Body of pancreas (tissue), 4 donors: ENCODE measurements at regions not wholly inside any gene's neighbourhood (a gene's known extent, or its start where the extent isn't known, plus 50 kb on each side); places are given as distances from the start of the nearest gene placed in this dataset.

Experiments used
- ATAC-seq: fragments of 150-250 bp; one replicate; pipeline ENCODE4 v1.9.1; 2016
- DNase-seq, 4 donors: peaks; one replicate each; pipeline ENCODE4 v3.0.0-alpha.2; 2019
- H3K27ac ChIP-seq, 4 donors: fragments of 200-600 bp; sonication (generic); 1 replicate in 3 of 4; 2 replicates in 1 of 4; pipeline versions ENCODE4 v1.5.1 to v1.6.1; 2016 to 2019; ENCODE audit warnings: mild to moderate bottlenecking in 1 of 4, mixed read lengths in 1 of 4, moderate library complexity in 1 of 4
- H3K27me3 ChIP-seq, 2 donors: fragments of 200-600 bp; sonication (generic); one replicate each; pipeline ENCODE4 v1.6.0; 2016; ENCODE audit warnings: mild to moderate bottlenecking in 1 of 2
- H3K36me3 ChIP-seq, 2 donors: fragments of 200-600 bp; sonication (generic); replicated peaks in 1 of 2; 2 replicates each; pipeline ENCODE4 v1.5.1; 2016; ENCODE audit warnings: low read depth in 2 of 2; ENCODE audit not compliant: insufficient read depth in 1 of 2
- H3K4me1 ChIP-seq: fragments of 200-600 bp; sonication (generic); one replicate; pipeline ENCODE4 v1.6.0; 2016
- H3K4me3 ChIP-seq, 2 donors: fragments of 200-600 bp; sonication (generic); 1 replicate in 1 of 2; 2 replicates in 1 of 2; pipeline ENCODE4 v1.5.1; 2016 to 2019
- H3K9me3 ChIP-seq, 3 donors: fragments of 200-600 bp; sonication (generic); 1 replicate in 2 of 3; 2 replicates in 1 of 3; pipeline ENCODE4 v1.5.1; 2016
- CTCF ChIP-seq, 7 experiments: fragments of 450-650 bp in 4 of 7; fragments of 200-600 bp in 3 of 7; sonication (generic) in 3 of 7; IDR thresholded peaks; one replicate each; pipeline ENCODE4 v1.5.1; 2016 to 2019; ENCODE audit warnings: antibody characterized with exemption in 7 of 7
- POLR2A ChIP-seq, 3 donors: fragments of 450-650 bp; IDR thresholded peaks; one replicate each; pipeline ENCODE4 v1.6.1; 2016; ENCODE audit warnings: antibody characterized with exemption in 3 of 3, mild to moderate bottlenecking in 2 of 3
- WGBS, 2 donors: methylation state at CpG; one replicate each; pipeline ENCODE4 v1.1.5; 2017; 5-methylcytosine and 5-hydroxymethylcytosine counted together
- intact Hi-C: fragments of 100-400 bp; cut with DNase I; formaldehyde crosslinking; loops from one replicate; pipeline ENCODE4 v1.15.1; 2023

GRCh38 chr11:15745266-15745665, 611.1 kb downstream of the SOX6 start:
- no peaks in the 10 kb centered on the region for H3K36me3 ChIP-seq
- DNase-seq (no peak), ATAC-seq (no peak)
- no peak overlapping the region for H3K4me3 ChIP-seq
- no peaks in the 10 kb centered on the region for H3K27me3 ChIP-seq
- no peak for TF ChIP-seq CTCF (IDR thresholded peaks at IDR 0.05)
- no peak for TF ChIP-seq POLR2A (IDR thresholded peaks at IDR 0.05)
- WGBS, 2 donors, result 93 to 100% methylated on average over 2 of the region's 2 CpGs
- H3K4me1 ChIP-seq, result no peaks in the 10 kb centered on the region
- H3K27ac ChIP-seq, result no peak overlapping the region
- intact Hi-C loops, result no loop called here
- no peaks in the 10 kb centered on the region for H3K9me3 ChIP-seq

GRCh38 chr11:15747671-15748070, 608.7 kb downstream of the SOX6 start:
- H3K27ac ChIP-seq, result no peak overlapping the region
- no peak for DNase-seq

GRCh38 chr11:15748132-15748531, 608.2 kb downstream of the SOX6 start:
- TF ChIP-seq CTCF (IDR thresholded peaks at IDR 0.05) (no peak), POLR2A (IDR thresholded peaks at IDR 0.05) (no peak)
- intact Hi-C loops, result no loop called here

More at GRCh38 chr11:15747671-15748070, 608.7 kb downstream of the SOX6 start:
- no peaks in the 10 kb centered on the region for H3K27me3 ChIP-seq
- H3K9me3 ChIP-seq, result no peaks in the 10 kb centered on the region
- intact Hi-C loops, result no loop called here
- H3K4me3 ChIP-seq, result no peak overlapping the region
- 58 to 80% methylated on average over 2 of the region's 2 CpGs for WGBS, 2 donors
- H3K36me3 ChIP-seq, result no peaks in the 10 kb centered on the region
- TF ChIP-seq CTCF (IDR thresholded peaks at IDR 0.05), result no peak
- no peak for TF ChIP-seq POLR2A (IDR thresholded peaks at IDR 0.05)
- no peak for ATAC-seq
- no peaks in the 10 kb centered on the region for H3K4me1 ChIP-seq

GRCh38 chr11:15748741-15749140, 607.6 kb downstream of the SOX6 start:
- intact Hi-C loops, result no loop called here
- TF ChIP-seq POLR2A (IDR thresholded peaks at IDR 0.05), result no peak
- no peak for TF ChIP-seq CTCF (IDR thresholded peaks at IDR 0.05)

More at GRCh38 chr11:15748132-15748531, 608.2 kb downstream of the SOX6 start:
- Histone ChIP-seq H3K4me3 (no peak overlapping the region), H3K36me3 (no peaks in the 10 kb centered on the region), H3K27ac (no peak overlapping the region), H3K9me3 (no peaks in the 10 kb centered on the region), H3K4me1 (no peaks in the 10 kb centered on the region), H3K27me3 (no peaks in the 10 kb centered on the region)
- no peak for DNase-seq
- ATAC-seq, result no peak

GRCh38 chr11:15750535-15751308, 605.6 kb downstream of the SOX6 start:
- intact Hi-C loops, result no loop called here
- DNase-seq (no peak), ATAC-seq (no peak)
- no peak overlapping the region for H3K4me3 ChIP-seq
- H3K4me1 ChIP-seq, result peaks cover under 1% of the 10 kb centered on the region
- no peaks in the 10 kb centered on the region for H3K27me3 ChIP-seq
- H3K27ac ChIP-seq, result no peak overlapping the region
- WGBS, 2 donors, result 77 to 87% methylated on average over 11 of the region's 11 CpGs
- no peaks in the 10 kb centered on the region for H3K36me3 ChIP-seq
- no peak for TF ChIP-seq CTCF (IDR thresholded peaks at IDR 0.05)
- TF ChIP-seq POLR2A (IDR thresholded peaks at IDR 0.05), result no peak
- no peaks in the 10 kb centered on the region for H3K9me3 ChIP-seq

More at GRCh38 chr11:15748741-15749140, 607.6 kb downstream of the SOX6 start:
- no peaks in the 10 kb centered on the region for H3K9me3 ChIP-seq
- DNase-seq (no peak), ATAC-seq (no peak)
- no peaks in the 10 kb centered on the region for H3K27me3 ChIP-seq
- H3K27ac ChIP-seq, result no peak overlapping the region
- no peaks in the 10 kb centered on the region for H3K4me1 ChIP-seq
- 43 to 46% methylated on average over 2 of the region's 2 CpGs for WGBS, 2 donors
- no peak overlapping the region for H3K4me3 ChIP-seq
- H3K36me3 ChIP-seq, result no peaks in the 10 kb centered on the region
